Liver (tissue), 8 donors: ENCODE measurements at regions not wholly inside any gene's neighbourhood (a gene's known extent, or its start where the extent isn't known, plus 50 kb on each side); places are given as distances from the start of the nearest gene placed in this dataset.

Experiments used
- DNase-seq: peaks from one replicate; pipeline ENCODE4 v3.0.0-alpha.2; 2017; ENCODE audit warnings: low spot score
- H3K27ac ChIP-seq, 2 donors: one replicate each; pipeline ENCODE4 v1.7.0; 2013; ENCODE audit warnings: inconsistent platforms in 2 of 2, low read length in 2 of 2, control low read depth in 1 of 2, low read depth in 1 of 2, mild to moderate bottlenecking in 1 of 2
- H3K27me3 ChIP-seq, 4 donors: one replicate each; pipeline versions ENCODE4 v1.6.1 to v1.7.0; 2013; ENCODE audit warnings: low read length in 3 of 4, inconsistent platforms in 1 of 4, mild to moderate bottlenecking in 1 of 4, moderate library complexity in 1 of 4; ENCODE audit not compliant: control insufficient read depth in 4 of 4, insufficient read depth in 4 of 4
- H3K36me3 ChIP-seq, 4 donors: one replicate each; pipeline versions ENCODE4 v1.6.1 to v1.7.0; 2013; ENCODE audit warnings: low read length in 3 of 4, mild to moderate bottlenecking in 3 of 4, low read depth in 1 of 4, moderate library complexity in 1 of 4; ENCODE audit not compliant: control insufficient read depth in 4 of 4, insufficient read depth in 3 of 4
- H3K4me1 ChIP-seq, 4 donors: one replicate each; pipeline versions ENCODE4 v1.6.1 to v1.7.0; 2013; ENCODE audit warnings: low read length in 3 of 4, mild to moderate bottlenecking in 3 of 4, moderate library complexity in 1 of 4; ENCODE audit not compliant: control insufficient read depth in 4 of 4, insufficient read depth in 4 of 4
- H3K4me3 ChIP-seq, 3 donors: one replicate each; pipeline versions ENCODE4 v1.6.1 to v1.7.0; 2013; ENCODE audit warnings: low read length in 3 of 3, control low read depth in 1 of 3, low read depth in 1 of 3, mild to moderate bottlenecking in 1 of 3
- H3K9ac ChIP-seq, 2 donors: one replicate each; pipeline ENCODE4 v1.7.0; 2013; ENCODE audit warnings: low read length in 2 of 2, mild to moderate bottlenecking in 2 of 2, moderate library complexity in 2 of 2, control low read depth in 1 of 2, low read depth in 1 of 2
- H3K9me3 ChIP-seq, 4 donors: one replicate each; pipeline versions ENCODE4 v1.6.1 to v1.7.0; 2013; ENCODE audit warnings: low read length in 3 of 4; ENCODE audit not compliant: control insufficient read depth in 4 of 4
- ATF3 ChIP-seq: IDR thresholded peaks from 2 replicates; pipeline ENCODE4 v1.6.1; 2016; ENCODE audit warnings: antibody characterized with exemption
- CTCF ChIP-seq: fragments of 150-350 bp; IDR thresholded peaks from 2 replicates; pipeline ENCODE4 v1.5.1; 2017; ENCODE audit warnings: improper control_type of control experiment, low read depth, low read length; ENCODE audit not compliant: missing input control
- EGR1 ChIP-seq, 2 donors: IDR thresholded peaks; 2 replicates each; pipeline ENCODE4 v1.6.1; 2016 to 2018; ENCODE audit warnings: antibody characterized with exemption in 2 of 2, low read depth in 2 of 2
- GABPA ChIP-seq, 2 donors: IDR thresholded peaks in 1 of 2; conservative IDR thresholded peaks in 1 of 2; 2 replicates each; pipeline ENCODE4 v1.6.1; 2016; ENCODE audit warnings: antibody characterized with exemption in 2 of 2, mild to moderate bottlenecking in 1 of 2, moderate library complexity in 1 of 2
- HNF4A ChIP-seq, 2 donors: conservative IDR thresholded peaks; 2 replicates each; pipeline ENCODE4 v1.6.1; 2016; ENCODE audit warnings: antibody characterized with exemption in 2 of 2, mild to moderate bottlenecking in 2 of 2
- HNF4G ChIP-seq: IDR thresholded peaks from 2 replicates; pipeline ENCODE4 v1.6.1; 2016; ENCODE audit warnings: antibody characterized with exemption
- JUND ChIP-seq, 2 donors: IDR thresholded peaks; 2 replicates each; pipeline ENCODE4 v1.6.1; 2016; ENCODE audit warnings: antibody characterized with exemption in 2 of 2
- MAX ChIP-seq: IDR thresholded peaks from 2 replicates; pipeline ENCODE4 v1.6.1; 2016; ENCODE audit warnings: antibody characterized with exemption
- RAD21 ChIP-seq, 2 donors: IDR thresholded peaks; 2 replicates each; pipeline ENCODE4 v1.6.1; 2016; ENCODE audit warnings: antibody characterized with exemption in 2 of 2, mild to moderate bottlenecking in 2 of 2
- REST ChIP-seq: IDR thresholded peaks from 2 replicates; pipeline ENCODE4 v1.6.1; 2016; ENCODE audit warnings: antibody characterized with exemption, mild to moderate bottlenecking
- RXRA ChIP-seq, 2 donors: IDR thresholded peaks; 2 replicates each; pipeline ENCODE4 v1.6.1; 2017 to 2018; ENCODE audit warnings: antibody characterized with exemption in 2 of 2, mild to moderate bottlenecking in 1 of 2
- TAF1 ChIP-seq: conservative IDR thresholded peaks from 2 replicates; pipeline ENCODE4 v1.6.1; 2016; ENCODE audit warnings: antibody characterized with exemption, mild to moderate bottlenecking
- YY1 ChIP-seq: IDR thresholded peaks from 2 replicates; pipeline ENCODE4 v1.6.1; 2016; ENCODE audit warnings: antibody characterized with exemption, mild to moderate bottlenecking
- ZBTB33 ChIP-seq: IDR thresholded peaks from 2 replicates; pipeline ENCODE4 v1.6.1; 2016; ENCODE audit warnings: antibody characterized with exemption
- WGBS: extraction: QIAGEN DNeasy Blood & Tissue Kit; methylation state at CpG from one replicate; pipeline ENCODE4 v1.1.7; 2013; 5-methylcytosine and 5-hydroxymethylcytosine counted together
- donor health status: healthy.
- donor health status: healthy.
- donor health status: healthy.
- donor health status: healthy.
- donor health status: healthy.

GRCh38 chr2:15832849-15833680, 107.3 kb upstream of the MYCN start:
- no peak for DNase-seq
- Histone ChIP-seq H3K27ac (no peak overlapping the region), H3K4me1 (no peaks in the 10 kb centered on the region), H3K9me3 (no peaks in the 10 kb centered on the region), H3K36me3 (no peaks in the 10 kb centered on the region), H3K4me3 (no peak overlapping the region), H3K27me3 (no peaks in the 10 kb centered on the region), H3K9ac (no peak overlapping the region)
- 92% methylated on average over 9 of the region's 9 CpGs for WGBS
- no peak for TF ChIP-seq CTCF
- no peak for TF ChIP-seq MAX
- TF ChIP-seq ZBTB33 = no peak
- TF ChIP-seq HNF4G = no peak
- TF ChIP-seq JUND (IDR thresholded peaks at IDR 0.05) = no peak
- TF ChIP-seq YY1 = no peak

- Histone ChIP-seq H3K27ac (no peak overlapping the region), H3K9ac (no peak overlapping the region), H3K36me3 (no peaks in the 10 kb centered on the region), H3K4me3 (no peak overlapping the region), H3K27me3 (no peaks in the 10 kb centered on the region), H3K9me3 (no peaks in the 10 kb centered on the region), H3K4me1 (no peaks in the 10 kb centered on the region)
- DNase-seq = no peak
- TF ChIP-seq TAF1 (no peak), MAX (no peak), GABPA (IDR thresholded peaks at IDR 0.05 in 1 of 2, conservative IDR thresholded peaks at IDR 0.05 in 1 of 2) (no peak), RXRA (IDR thresholded peaks at IDR 0.05) (no peak), CTCF (no peak), HNF4A (conservative IDR thresholded peaks at IDR 0.05) (no peak), HNF4G (no peak), YY1 (no peak), REST (no peak), ATF3 (no peak), EGR1 (IDR thresholded peaks at IDR 0.05; ENCODE audit: low read depth in 2 of 2) (no peak), RAD21 (IDR thresholded peaks at IDR 0.05) (no peak)
- WGBS = 93% methylated on average over 3 of the region's 3 CpGs
Observed at GRCh38 chr2:15833731-15834130, 106.6 kb upstream of the MYCN start.
